IgD-negative memory B cell (primary cell): ENCODE measurements at regions not wholly inside any gene's neighbourhood (a gene's known extent, or its start where the extent isn't known, plus 50 kb on each side); places are given as distances from the start of the nearest gene placed in this dataset.

Source experiments
- H3K27ac Mint-ChIP-seq, 3 donors: one replicate each; pipeline ENCODE4 v1.8.0; 2020 to 2022; ENCODE audit warnings: mild to moderate bottlenecking in 3 of 3, mixed read lengths in 3 of 3, moderate library complexity in 1 of 3
- H3K27me3 Mint-ChIP-seq: one replicate; pipeline ENCODE4 v1.8.0; 2021; ENCODE audit warnings: mixed read lengths
- H3K36me3 Mint-ChIP-seq: one replicate; pipeline ENCODE4 v1.8.0; 2020; ENCODE audit warnings: mild to moderate bottlenecking, mixed read lengths
- H3K4me1 Mint-ChIP-seq, 3 donors: one replicate each; pipeline ENCODE4 v1.8.0; 2020 to 2022; ENCODE audit warnings: mixed read lengths in 3 of 3, mild to moderate bottlenecking in 1 of 3
- H3K4me3 Mint-ChIP-seq, 4 donors: one replicate each; pipeline ENCODE4 v1.8.0; 2020 to 2022; ENCODE audit warnings: mild to moderate bottlenecking in 4 of 4, mixed read lengths in 4 of 4, moderate library complexity in 3 of 4
- H3K9me3 Mint-ChIP-seq, 3 donors: one replicate each; pipeline ENCODE4 v1.8.0; 2020 to 2021; ENCODE audit warnings: mixed read lengths in 3 of 3, mild to moderate bottlenecking in 1 of 3

- Mint-ChIP-seq H3K36me3 (no peaks in the 10 kb centered on the region), H3K4me1 (peaks cover 27 to 73% (median 50%) of the 10 kb centered on the region in 3 donors), H3K4me3 (peak overlapping the region in 3 of 4 donors; percentile 28 to 81 (median 57)), H3K27me3 (no peaks in the 10 kb centered on the region), H3K27ac (peak overlapping the region; percentile 47 to 91 (median 82)), H3K9me3 (no peaks in the 10 kb centered on the region)
Measured at GRCh38 chr2:43171789-43172188, 54.6 kb downstream of the ZFP36L2 start.

GRCh38 chr2:43170405-43171105 lies 55.9 kb downstream of the ZFP36L2 start:
- Mint-ChIP-seq H3K36me3 (no peaks in the 10 kb centered on the region), H3K9me3 (no peaks in the 10 kb centered on the region), H3K4me3 (peak overlapping the region; percentile 41 to 83 (median 65)), H3K27me3 (no peaks in the 10 kb centered on the region), H3K27ac (peak overlapping the region; percentile 82 to 99 (median 97)), H3K4me1 (peaks cover 22 to 69% (median 46%) of the 10 kb centered on the region in 3 donors)

GRCh38 chr2:43169987-43170386 lies 56.4 kb downstream of the ZFP36L2 start:
- peaks cover 23 to 67% (median 43%) of the 10 kb centered on the region in 3 donors for H3K4me1 Mint-ChIP-seq
- H3K36me3 Mint-ChIP-seq: no peaks in the 10 kb centered on the region
- H3K27me3 Mint-ChIP-seq: no peaks in the 10 kb centered on the region
- peak overlapping the region; percentile 82 to 99 (median 97) for H3K27ac Mint-ChIP-seq
- H3K9me3 Mint-ChIP-seq: no peaks in the 10 kb centered on the region
- H3K4me3 Mint-ChIP-seq: peak overlapping the region; percentile 41 to 83 (median 78)

- H3K4me3 Mint-ChIP-seq: peak overlapping the region; percentile 41 to 83 (median 78)
- no peaks in the 10 kb centered on the region for H3K9me3 Mint-ChIP-seq
- H3K27me3 Mint-ChIP-seq: no peaks in the 10 kb centered on the region
Measured at GRCh38 chr2:43169099-43169945, 57.1 kb downstream of the ZFP36L2 start.

GRCh38 chr2:43168016-43168369 lies 58.4 kb downstream of the ZFP36L2 start:
- Mint-ChIP-seq H3K9me3 (no peaks in the 10 kb centered on the region), H3K36me3 (no peaks in the 10 kb centered on the region), H3K27ac (peak overlapping the region; percentile 82 to 99 (median 97)), H3K27me3 (no peaks in the 10 kb centered on the region), H3K4me3 (peak overlapping the region in 2 of 4 donors; percentile 41 to 91), H3K4me1 (peaks cover 18 to 59% (median 38%) of the 10 kb centered on the region in 3 donors)

More at GRCh38 chr2:43169099-43169945, 57.1 kb downstream of the ZFP36L2 start:
- Mint-ChIP-seq H3K4me1 (peaks cover 18 to 64% (median 40%) of the 10 kb centered on the region in 3 donors), H3K27ac (peak overlapping the region; percentile 82 to 99 (median 97)), H3K36me3 (no peaks in the 10 kb centered on the region)

GRCh38 chr2:43165378-43166069 lies 60.9 kb downstream of the ZFP36L2 start:
- peaks cover 24 to 51% (median 43%) of the 10 kb centered on the region in 3 donors for H3K4me1 Mint-ChIP-seq
- H3K9me3 Mint-ChIP-seq: no peaks in the 10 kb centered on the region
- no peaks in the 10 kb centered on the region for H3K36me3 Mint-ChIP-seq
- H3K27me3 Mint-ChIP-seq: no peaks in the 10 kb centered on the region
- H3K4me3 Mint-ChIP-seq: peak overlapping the region in 1 of 4 donors; percentile 79
- peak overlapping the region in 2 of 3 donors; percentile 27 to 51 for H3K27ac Mint-ChIP-seq

GRCh38 chr2:43164686-43165085 lies 61.7 kb downstream of the ZFP36L2 start:
- peak overlapping the region in 1 of 4 donors; percentile 23 for H3K4me3 Mint-ChIP-seq
- H3K9me3 Mint-ChIP-seq: no peaks in the 10 kb centered on the region
- H3K4me1 Mint-ChIP-seq: peaks cover 20 to 47% (median 37%) of the 10 kb centered on the region in 3 donors
- H3K27me3 Mint-ChIP-seq: no peaks in the 10 kb centered on the region
- H3K27ac Mint-ChIP-seq: peak overlapping the region in 2 of 3 donors; percentile 46 to 51
- H3K36me3 Mint-ChIP-seq: no peaks in the 10 kb centered on the region

- peak overlapping the region in 1 of 4 donors; percentile 15 for H3K4me3 Mint-ChIP-seq
- no peaks in the 10 kb centered on the region for H3K9me3 Mint-ChIP-seq
- H3K4me1 Mint-ChIP-seq: peaks cover 22 to 47% (median 35%) of the 10 kb centered on the region in 3 donors
- no peaks in the 10 kb centered on the region for H3K36me3 Mint-ChIP-seq
- H3K27ac Mint-ChIP-seq: peak overlapping the region in 2 of 3 donors; percentile 54 to 62
- no peaks in the 10 kb centered on the region for H3K27me3 Mint-ChIP-seq
Measured at GRCh38 chr2:43163584-43164270, 62.7 kb downstream of the ZFP36L2 start.

GRCh38 chr2:43162511-43162776 lies 64.0 kb downstream of the ZFP36L2 start:
- peak overlapping the region in 1 of 3 donors; percentile 54 for H3K27ac Mint-ChIP-seq
- H3K4me1 Mint-ChIP-seq: peaks cover 25 to 45% (median 35%) of the 10 kb centered on the region in 3 donors
- no peaks in the 10 kb centered on the region for H3K9me3 Mint-ChIP-seq
- no peaks in the 10 kb centered on the region for H3K27me3 Mint-ChIP-seq
- H3K4me3 Mint-ChIP-seq: no peak overlapping the region
- H3K36me3 Mint-ChIP-seq: no peaks in the 10 kb centered on the region

- Mint-ChIP-seq H3K27me3 (no peaks in the 10 kb centered on the region), H3K36me3 (no peaks in the 10 kb centered on the region), H3K9me3 (no peaks in the 10 kb centered on the region), H3K4me3 (peak overlapping the region in 1 of 4 donors; percentile 75), H3K27ac (peak overlapping the region; percentile 54 to 90 (median 80)), H3K4me1 (peaks cover 25 to 45% (median 35%) of the 10 kb centered on the region in 3 donors)
Measured at GRCh38 chr2:43161650-43162510, 64.5 kb downstream of the ZFP36L2 start.

GRCh38 chr2:43160778-43161177 lies 65.6 kb downstream of the ZFP36L2 start:
- H3K27me3 Mint-ChIP-seq: no peaks in the 10 kb centered on the region
- no peaks in the 10 kb centered on the region for H3K36me3 Mint-ChIP-seq
- H3K4me1 Mint-ChIP-seq: peaks cover 25 to 48% (median 38%) of the 10 kb centered on the region in 3 donors
- H3K4me3 Mint-ChIP-seq: peak overlapping the region in 1 of 4 donors; percentile 60
- H3K27ac Mint-ChIP-seq: peak overlapping the region in 2 of 3 donors; percentile 50 to 90
- no peaks in the 10 kb centered on the region for H3K9me3 Mint-ChIP-seq

GRCh38 chr2:43159797-43160196 lies 66.6 kb downstream of the ZFP36L2 start:
- peak overlapping the region; percentile 44 to 97 (median 90) for H3K27ac Mint-ChIP-seq
- peaks cover 25 to 44% (median 36%) of the 10 kb centered on the region in 3 donors for H3K4me1 Mint-ChIP-seq
- H3K9me3 Mint-ChIP-seq: no peaks in the 10 kb centered on the region
- no peaks in the 10 kb centered on the region for H3K36me3 Mint-ChIP-seq
- peak overlapping the region in 1 of 4 donors; percentile 9 for H3K4me3 Mint-ChIP-seq
- no peaks in the 10 kb centered on the region for H3K27me3 Mint-ChIP-seq

- H3K4me3 Mint-ChIP-seq: peak overlapping the region; percentile 58 to 84 (median 64)
- H3K27ac Mint-ChIP-seq: peak overlapping the region; percentile 90 to 97 (median 92)
- H3K4me1 Mint-ChIP-seq: peaks cover 23 to 46% (median 36%) of the 10 kb centered on the region in 3 donors
- no peaks in the 10 kb centered on the region for H3K27me3 Mint-ChIP-seq
- no peaks in the 10 kb centered on the region for H3K9me3 Mint-ChIP-seq
- no peaks in the 10 kb centered on the region for H3K36me3 Mint-ChIP-seq
Measured at GRCh38 chr2:43158259-43158880, 68.0 kb downstream of the ZFP36L2 start.
